Skin epidermis (tissue), 12 donors: ENCODE measurements at regions not wholly inside any gene's neighbourhood (a gene's known extent, or its start where the extent isn't known, plus 50 kb on each side); places are given as distances from the start of the nearest gene placed in this dataset.
"Not testable (repeated sequence)": the region's sequence is repeated elsewhere in the genome, so short reads cannot be mapped to it uniquely, and the experiment has no call there.

Experiments used
- H3K27ac ChIP-seq, 21 experiments: fragments of 200-600 bp; sonication (generic) in 11 of 21; one replicate each; pipeline ENCODE4 v1.5.0; 2020; ENCODE audit warnings: mild to moderate bottlenecking in 3 of 21, inconsistent platforms in 2 of 21, moderate library complexity in 2 of 21
- H3K4me3 ChIP-seq, 7 experiments: fragments of 200-600 bp; sonication (generic) in 2 of 7; one replicate each; pipeline ENCODE4 v1.5.0; 2020; ENCODE audit warnings: inconsistent platforms in 2 of 7, mild to moderate bottlenecking in 2 of 7, moderate library complexity in 1 of 7

DNA sequence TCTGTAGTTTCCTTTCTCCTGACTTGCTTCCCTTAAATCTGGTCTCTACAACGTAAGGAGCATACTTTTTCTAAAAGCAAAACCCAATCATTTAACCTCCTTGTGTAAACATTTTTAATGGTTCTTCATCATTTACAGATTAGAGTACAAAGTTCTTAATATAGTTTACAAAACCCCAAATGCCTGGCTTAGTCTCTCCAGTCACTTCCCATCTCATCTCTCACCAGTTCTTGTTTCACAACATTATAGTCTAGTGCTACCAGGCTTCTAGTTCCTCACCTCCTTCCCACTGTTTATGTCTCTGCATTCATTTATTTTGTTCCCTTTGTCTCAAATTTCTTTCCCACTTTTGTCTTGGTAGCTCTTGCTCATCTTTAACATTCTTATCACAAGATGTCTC lies 168.4 kb downstream of the FASLG start:
- H3K27ac ChIP-seq: peak overlapping the region in 4 of 21 experiments; percentile 18 to 70 (median 54)
- no peak overlapping the region for H3K4me3 ChIP-seq

DNA sequence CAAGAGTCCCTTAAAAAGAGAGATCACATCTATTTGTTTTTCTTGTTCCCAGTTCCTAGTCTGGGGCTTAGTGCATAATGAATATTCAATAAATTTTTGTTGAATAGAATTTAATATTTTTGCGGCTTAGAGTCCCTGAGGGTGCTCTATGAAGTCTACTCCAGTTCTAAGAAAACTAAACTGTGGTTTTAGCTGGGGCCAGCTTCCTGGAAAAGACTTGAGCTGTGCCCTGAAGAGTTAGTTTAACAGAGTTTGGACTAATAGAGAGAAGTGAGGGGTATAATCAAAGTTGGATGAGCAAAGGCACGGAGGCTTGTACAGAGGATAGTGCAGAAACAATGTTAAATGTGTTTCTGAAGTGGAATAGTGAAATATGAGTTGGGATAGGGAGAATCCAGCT lies 168.9 kb downstream of the FASLG start:
- no peak overlapping the region for H3K27ac ChIP-seq
- H3K4me3 ChIP-seq: no peak overlapping the region

DNA sequence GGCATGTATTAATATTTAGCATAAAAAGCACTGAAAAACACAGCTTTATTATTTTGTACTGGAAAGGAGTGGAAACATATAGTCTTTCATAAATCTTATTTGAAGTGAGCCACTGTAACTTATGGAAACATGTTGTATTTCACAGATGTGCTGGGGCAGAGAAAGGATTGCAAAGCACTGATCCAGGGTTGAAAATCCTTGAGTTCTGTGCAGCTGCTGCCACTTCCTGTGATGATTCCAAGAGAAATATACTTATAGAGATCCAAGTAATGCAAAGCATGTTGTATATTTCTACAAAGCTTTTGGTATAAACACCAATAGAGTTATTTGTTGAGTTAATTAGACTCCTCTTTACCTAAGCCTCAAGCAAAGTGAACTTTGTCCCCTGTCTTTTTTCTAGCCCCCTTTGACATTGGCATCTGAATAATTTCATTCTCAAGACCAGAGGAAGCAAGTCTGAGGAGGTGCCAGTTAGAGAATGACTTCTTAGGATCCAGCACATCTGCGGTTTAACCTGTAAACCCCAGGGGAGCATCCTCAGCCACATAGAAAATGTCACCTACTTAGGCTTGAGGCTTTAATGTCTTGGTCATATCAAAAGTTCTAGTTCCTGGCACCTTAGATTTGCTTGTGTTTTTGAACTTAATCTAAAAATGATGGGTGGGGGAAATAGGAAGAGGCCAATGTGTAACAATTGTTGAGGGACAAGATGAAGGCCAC lies 173.3 kb downstream of the FASLG start:
- Histone ChIP-seq H3K4me3 (no peak overlapping the region), H3K27ac (no peak overlapping the region)

DNA sequence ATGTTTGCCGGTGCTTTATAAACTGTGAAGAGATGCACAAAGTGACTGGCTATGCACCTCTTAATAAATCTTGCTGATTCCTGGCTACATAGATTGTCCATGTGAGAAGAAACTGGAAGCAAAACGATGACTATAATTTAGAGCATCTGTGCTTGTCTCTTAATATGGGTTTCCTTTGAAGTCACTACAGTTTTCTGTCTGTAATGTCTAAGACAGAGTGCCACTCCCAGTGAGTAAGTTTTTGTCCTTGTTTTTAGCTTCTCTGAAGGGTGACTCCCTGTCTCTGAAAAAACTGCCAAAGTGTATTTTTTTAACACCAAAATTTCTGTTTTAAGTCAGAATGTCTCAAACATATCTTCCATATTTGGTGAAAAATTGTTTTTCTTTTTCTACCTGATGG lies 175.1 kb downstream of the FASLG start:
- H3K4me3 ChIP-seq: no peak overlapping the region
- no peak overlapping the region for H3K27ac ChIP-seq

DNA sequence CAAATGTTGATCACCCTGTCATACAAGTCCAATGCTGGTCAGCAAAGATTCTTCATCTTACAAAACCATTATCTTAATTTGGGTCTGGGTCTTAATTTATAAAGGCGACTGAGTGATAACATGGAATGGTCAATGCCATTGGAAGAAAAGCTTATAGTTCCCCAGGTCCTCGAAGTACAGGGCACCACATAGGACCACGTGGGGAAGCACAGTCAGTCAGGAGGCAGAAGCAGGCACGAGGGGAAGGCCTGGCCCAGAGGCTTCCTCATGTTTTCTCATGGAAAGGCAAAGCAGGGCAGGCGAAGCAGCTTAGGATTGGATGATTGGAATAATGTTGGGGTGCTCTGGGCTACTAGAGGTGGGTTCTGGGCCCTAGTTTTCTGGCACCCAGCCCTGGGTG lies 175.7 kb downstream of the FASLG start:
- H3K27ac ChIP-seq: no peak overlapping the region
- H3K4me3 ChIP-seq: no peak overlapping the region

DNA sequence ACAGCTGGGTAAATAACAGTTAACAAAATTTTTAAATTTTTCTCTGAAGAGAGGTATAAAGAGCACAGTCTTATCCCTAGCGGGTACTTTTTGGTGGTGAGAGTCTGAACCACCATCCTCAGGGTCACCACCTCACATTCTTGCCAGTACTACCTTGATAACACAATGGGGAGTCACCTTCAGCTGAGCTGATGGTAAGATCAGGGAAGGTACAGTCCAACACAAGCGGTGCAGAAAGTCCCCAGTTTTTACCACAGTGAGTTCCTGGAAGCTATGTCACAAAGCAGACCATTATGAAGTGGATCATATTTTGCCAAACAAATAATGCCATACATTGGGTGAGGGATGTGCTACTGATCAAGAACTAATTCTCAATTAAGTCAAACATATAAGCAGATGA lies 176.9 kb downstream of the FASLG start:
- no peak overlapping the region for H3K4me3 ChIP-seq

DNA sequence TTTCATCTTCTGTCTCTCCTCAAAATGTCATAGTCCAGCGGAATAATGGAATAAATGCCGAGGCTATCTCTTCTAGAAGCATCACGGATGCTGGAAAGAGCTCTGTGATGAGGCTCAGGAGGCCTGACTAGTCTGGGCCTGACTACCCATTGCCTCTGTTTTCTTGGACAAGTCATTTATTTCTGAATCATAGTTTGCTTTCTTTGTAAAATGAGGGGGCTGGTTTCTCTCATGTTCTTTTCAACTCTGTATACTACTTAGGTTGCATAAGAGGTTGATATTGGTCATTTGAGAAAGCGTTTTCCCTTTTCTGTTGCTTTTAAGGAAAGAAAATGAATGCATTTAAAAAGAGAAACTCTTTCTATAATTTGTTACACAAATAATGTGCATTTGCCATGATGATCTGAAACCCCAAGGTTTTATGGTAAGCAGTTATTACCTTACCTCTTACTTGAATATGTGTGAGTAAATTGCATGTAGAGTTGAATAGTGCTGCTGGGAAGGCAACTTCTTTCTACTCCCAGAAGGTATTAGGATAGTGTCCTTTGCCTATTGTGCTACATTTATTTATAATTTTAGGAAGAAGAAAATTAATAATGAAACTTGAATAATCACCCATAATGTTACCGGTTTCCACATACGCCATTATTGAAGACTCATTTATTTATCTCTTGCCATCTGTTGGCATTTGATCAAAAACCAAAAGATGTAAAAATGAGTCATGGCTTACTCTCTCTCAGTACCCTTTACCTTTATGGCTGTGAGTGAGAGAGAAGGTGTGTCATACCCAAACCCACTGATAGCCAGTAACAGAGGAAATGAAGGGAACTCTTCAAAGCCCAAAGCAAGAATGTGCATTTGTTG lies 179.1 kb downstream of the FASLG start:
- Histone ChIP-seq H3K27ac (peak overlapping the region in 1 of 21 experiments; percentile 8), H3K4me3 (no peak overlapping the region)

More for the DNA sequence above, 176.9 kb downstream of the FASLG start:
- no peak overlapping the region for H3K27ac ChIP-seq

DNA sequence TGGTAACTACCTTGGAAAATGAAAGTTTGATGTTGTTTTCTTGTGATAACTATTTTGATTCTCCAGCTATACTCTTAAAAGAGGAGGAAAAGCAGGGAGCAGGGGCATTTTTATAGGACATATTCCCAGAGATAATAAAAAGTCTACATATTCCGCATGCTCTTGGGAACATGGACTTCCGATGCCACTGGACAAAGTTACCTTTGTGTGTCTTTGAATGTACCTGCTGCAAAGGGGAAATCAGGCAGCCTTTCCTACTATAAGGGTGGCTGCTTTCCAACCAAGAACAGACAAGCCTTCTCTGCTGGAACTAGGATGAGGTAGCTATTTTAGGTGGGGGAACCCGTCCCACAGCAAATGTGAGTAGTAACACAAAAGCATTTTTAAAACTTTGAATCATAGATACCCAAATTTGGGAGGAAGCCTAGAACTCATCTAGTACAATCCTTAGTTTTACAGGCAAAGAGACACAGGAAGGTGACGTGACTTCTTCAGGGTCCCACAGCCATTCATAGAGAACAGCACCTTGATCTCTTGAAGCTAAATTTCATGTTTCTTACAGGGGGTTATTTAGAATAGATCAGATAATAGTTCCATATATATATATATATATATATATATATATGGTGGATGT lies 179.9 kb downstream of the FASLG start:
- no peak overlapping the region for H3K27ac ChIP-seq
- no peak overlapping the region for H3K4me3 ChIP-seq

DNA sequence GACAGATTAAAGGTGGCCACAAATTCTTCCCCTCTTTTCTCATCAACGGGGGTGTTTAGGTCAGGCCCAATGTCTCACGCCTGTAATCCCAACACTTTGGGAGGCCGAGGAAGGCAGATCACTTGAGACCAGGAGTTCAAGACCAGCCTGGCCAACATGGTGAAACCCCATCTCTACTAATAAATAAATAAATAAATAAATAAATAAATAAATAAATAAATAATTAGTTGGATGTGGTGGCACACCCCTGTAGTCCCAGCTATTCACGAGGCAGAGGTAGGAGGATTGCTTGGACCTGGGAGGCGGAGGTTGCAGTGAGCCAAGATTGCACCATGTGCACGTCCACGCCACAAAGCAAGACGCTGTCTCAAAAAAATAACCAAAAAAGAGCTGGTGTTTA lies 180.7 kb downstream of the FASLG start:
- not testable (repeated sequence) for H3K4me3 ChIP-seq, H3K27ac ChIP-seq

DNA sequence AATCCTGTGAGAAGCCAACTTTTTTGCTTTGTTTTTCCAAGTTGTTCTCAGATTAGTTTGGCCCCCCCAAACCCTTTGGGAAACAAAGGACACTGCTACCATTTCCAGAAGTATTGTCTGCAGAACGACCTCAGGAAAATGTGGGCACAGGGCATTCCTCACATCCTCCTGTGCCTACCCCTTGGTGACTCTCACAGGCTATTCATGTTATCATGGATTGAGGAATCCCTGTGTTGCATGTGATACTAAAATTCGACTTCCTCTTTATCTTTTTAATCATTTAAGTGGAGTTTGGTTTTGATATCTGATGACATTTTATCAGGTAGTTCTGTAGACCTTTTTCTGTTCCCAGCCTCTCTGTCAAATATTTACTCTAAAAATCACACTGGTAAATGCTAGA lies 184.5 kb downstream of the FASLG start:
- Histone ChIP-seq H3K4me3 (no peak overlapping the region), H3K27ac (no peak overlapping the region)

DNA sequence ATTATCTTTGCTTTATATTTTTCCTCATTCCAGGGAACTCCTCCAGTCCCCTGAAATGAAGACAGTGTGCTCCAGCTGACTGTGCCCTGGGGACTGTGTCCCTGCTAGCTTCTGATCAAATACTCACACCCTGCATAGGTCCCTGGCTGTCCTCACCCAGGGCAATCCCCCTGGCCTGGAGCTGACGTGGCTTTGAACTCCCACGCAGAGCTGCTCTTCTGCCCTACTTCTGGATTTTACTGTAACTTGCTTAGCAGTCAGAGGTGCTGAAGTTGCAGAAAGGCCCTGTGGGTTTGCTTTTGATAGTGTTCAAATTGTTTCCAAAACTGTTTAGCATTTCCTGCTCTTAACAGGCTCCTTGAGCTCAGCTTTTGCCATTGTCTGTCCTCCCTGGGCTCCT lies 186.5 kb downstream of the FASLG start:
- H3K4me3 ChIP-seq: no peak overlapping the region
- peak overlapping the region in 3 of 21 experiments; percentile 39 to 55 (median 40) for H3K27ac ChIP-seq

DNA sequence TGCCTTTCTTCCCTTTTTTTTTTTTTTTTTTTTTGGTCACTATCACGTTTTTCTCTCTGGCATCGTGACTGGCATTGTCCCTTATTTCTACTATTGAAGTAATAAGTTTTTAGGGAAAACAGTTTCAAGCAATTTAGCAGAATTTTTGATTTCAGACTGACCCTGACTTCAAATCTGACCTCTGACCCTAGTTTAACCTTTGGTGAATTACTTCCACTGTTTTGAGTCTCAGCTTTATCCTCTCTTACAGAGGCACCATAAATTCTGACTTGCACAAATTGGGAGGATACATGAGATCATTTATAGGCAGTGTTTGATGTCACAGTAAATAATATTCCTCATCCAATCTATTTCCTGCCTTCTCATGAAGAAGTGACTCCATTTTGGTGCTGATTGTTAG lies 187.0 kb downstream of the FASLG start:
- Histone ChIP-seq H3K27ac (peak overlapping the region in 2 of 21 experiments; percentile 42 to 55), H3K4me3 (no peak overlapping the region)

DNA sequence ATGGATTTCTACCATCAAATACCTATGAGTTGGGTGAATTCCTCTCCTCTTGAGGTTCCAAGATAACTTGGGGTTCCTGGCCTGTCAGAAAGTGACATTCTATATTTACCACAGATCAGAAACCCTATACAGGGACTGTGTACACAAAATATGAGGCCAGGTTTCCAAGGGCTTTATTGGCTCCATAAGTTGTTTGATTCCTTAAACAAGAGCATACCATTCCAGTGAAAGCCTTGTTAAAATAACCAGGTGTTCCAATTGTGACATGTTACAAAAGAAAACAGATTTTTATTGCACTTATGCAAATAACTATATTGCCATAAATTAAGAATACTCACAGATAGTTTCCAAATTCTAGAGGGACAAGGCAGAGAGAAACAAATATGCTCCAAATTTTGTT lies 188.9 kb downstream of the FASLG start:
- H3K27ac ChIP-seq, H3K4me3 ChIP-seq: not testable (repeated sequence)

DNA sequence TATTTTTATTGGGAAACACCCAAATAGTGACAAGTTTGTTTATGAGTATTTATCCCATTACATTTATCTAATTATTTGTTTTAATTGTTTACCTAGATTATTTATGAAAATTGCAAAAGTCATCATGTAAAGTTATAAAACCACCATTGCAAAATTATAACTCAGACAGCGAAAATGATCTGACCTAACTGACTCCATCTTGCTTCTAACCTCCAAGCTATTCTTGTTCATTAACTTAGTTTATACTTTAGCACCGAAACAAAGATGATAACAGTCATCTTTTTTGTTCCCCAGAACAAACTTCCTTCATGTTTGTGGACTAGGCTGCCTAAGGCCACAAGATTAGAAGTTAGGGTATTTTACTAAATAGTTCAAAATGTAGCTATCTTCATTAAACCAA lies 190.8 kb downstream of the FASLG start:
- H3K4me3 ChIP-seq: no peak overlapping the region
- H3K27ac ChIP-seq: no peak overlapping the region

DNA sequence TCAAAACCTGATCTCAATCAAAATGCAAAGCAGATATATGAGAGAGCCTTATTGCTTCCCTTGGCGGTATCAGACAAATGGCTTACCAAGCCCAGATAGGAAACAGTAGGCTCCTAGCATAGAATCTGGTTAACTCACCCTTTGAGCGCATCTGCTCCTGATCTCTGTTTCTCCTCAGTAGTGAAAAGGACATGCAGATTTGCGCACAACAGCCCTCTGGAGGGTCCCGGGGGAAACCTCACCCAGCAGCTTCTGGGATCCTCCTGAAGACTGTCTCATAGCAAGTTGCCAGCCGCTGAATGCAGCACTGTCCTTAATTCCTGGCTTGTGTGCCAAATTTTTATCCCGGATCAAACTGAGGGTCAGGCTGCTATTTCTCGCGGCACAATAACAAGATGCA lies 192.2 kb downstream of the FASLG start:
- no peak overlapping the region for H3K27ac ChIP-seq
- H3K4me3 ChIP-seq: no peak overlapping the region

DNA sequence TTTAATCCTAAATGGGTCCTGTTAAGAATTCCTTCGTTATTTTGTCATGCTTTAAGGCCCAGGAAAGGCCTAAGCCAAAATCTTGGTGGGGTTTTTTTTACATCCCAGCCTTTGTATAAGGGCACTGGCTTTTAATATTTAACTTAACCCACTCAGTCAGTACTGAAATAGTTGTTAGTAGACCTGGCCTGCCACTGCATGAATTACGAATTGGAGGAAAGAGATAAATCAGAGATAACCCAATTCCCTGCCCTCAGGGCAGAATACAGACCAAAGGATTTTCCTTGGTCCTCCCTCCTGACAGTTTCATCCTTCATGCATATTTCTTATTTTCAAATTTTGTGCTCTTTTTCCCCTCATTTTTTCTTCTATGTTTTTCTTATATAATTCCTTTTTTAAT lies 193.0 kb downstream of the FASLG start:
- no peak overlapping the region for H3K27ac ChIP-seq
- H3K4me3 ChIP-seq: no peak overlapping the region

DNA sequence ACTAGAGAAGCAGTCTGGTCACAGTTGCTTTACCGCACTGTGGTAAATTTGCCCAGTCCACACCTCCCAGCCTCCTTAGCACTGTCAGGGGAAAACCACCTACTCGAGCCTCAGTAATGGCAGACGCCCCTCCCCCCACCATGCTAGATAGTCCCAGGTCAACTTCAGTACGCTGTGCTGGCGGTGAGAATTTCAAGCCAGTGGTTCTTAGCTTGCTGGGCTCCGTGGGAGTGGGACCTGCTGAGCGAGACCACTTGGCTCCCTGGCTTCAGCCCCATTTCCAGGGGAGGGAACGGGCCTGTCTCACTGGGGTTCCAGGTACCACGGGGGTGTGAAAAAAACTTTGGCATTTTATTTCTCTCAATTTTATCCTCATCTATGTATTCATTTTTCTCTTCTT lies 194.8 kb downstream of the TNFSF18 start:
- H3K27ac ChIP-seq, H3K4me3 ChIP-seq: not testable (repeated sequence)

DNA sequence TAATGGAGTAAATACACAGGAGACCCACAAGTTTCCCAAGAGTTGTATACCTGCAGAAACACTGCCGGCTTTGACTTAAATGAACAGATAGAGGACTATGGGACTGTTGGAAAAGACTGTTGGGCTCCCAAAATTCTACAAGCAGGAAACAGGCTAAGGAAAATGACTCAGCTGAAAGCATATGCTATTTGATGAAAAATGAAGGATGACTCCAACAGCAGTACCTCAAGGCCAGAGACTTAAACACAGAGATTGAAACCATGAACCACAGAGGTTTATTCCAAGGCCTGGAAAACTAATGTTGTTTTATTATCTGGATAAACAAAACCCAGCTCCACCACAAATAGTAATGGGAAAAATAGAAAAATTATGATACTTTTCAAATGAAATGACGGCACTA lies 187.7 kb downstream of the TNFSF18 start:
- H3K27ac ChIP-seq: no peak overlapping the region
- no peak overlapping the region for H3K4me3 ChIP-seq

DNA sequence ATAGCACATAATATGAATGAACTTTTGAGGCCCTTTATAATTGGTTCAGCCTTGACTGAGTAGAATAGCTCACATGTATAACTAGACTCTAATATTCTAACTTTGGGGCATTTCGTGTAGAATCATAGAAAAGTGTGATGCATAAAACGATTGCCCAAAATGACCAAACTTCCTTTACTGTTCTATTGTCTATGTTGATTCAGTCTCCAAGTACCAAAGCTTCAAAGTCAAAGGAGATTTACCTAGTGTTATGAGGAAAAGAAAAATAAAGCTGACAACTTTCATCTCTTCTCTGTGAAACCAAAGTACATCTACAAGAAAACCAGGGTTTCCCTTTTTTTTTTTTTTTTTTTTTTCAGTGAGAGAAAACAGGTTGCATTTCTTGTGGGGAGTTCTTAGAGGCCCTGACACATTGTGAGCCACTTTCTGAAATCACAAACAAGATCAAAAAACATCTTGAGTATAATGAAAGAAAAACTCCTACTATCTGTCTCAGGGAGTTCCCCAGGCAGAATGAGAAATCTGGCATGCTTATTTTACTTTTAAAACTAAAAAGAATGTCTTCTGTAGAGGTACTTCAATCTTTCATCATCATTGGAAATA lies 183.4 kb downstream of the TNFSF18 start:
- no peak overlapping the region for H3K4me3 ChIP-seq
- no peak overlapping the region for H3K27ac ChIP-seq

DNA sequence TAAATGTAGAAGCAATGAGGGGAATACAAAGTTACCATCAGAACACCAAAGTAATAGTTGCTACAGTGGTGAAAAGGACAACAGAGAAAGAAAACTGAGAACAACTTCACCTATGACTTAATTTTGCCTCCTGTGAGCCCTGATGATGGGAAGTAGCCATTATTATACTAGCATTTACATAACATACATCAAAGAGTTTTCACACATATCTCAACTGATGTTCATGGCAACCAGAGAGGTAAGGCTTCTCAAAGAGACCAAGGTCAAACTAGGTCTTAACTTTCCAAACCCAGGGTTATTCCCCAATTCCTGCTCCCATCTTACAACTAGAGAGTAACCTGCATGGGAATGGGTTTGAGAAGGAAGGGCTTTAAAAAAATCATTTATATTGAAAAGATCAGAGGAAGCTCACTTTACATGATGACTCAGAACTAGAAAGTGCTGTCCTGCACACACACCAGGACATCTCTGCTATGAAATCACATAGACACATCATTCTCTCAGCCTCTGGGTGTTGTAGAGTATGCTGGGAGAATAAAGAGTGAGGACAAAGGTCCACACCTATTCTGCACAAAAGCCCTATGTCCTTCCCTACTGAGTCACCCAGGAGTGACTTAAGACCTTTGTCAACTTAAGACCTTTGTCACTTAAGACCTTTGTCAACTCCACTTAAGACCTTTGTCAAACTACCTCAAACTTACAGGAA lies 179.7 kb downstream of the TNFSF18 start:
- H3K4me3 ChIP-seq: no peak overlapping the region
- no peak overlapping the region for H3K27ac ChIP-seq
